Kidney epithelial cell (primary cell): ENCODE measurements at regions not wholly inside any gene's neighbourhood (a gene's known extent, or its start where the extent isn't known, plus 50 kb on each side); places are given as distances from the start of the nearest gene placed in this dataset.

Experiments used
- DNase-seq: peaks from one replicate; pipeline ENCODE4 v3.0.0-alpha.2; 2010; ENCODE audit warnings: low read depth
- H3K27me3 ChIP-seq: 2 replicates; pipeline ENCODE4 v1.6.0; 2011; ENCODE audit warnings: low read length; ENCODE audit not compliant: control insufficient read depth, insufficient read depth
- H3K36me3 ChIP-seq: 2 replicates; pipeline ENCODE4 v1.5.1; 2011; ENCODE audit warnings: low read length; ENCODE audit not compliant: control insufficient read depth, insufficient read depth
- H3K4me3 ChIP-seq: 2 replicates; pipeline ENCODE4 v1.5.1; 2011; ENCODE audit warnings: low read depth, mild to moderate bottlenecking, control low read depth, low read length
- TF ChIP-seq, protein P1 (sequence below): IDR thresholded peaks from 2 replicates; pipeline ENCODE4 v1.5.1; 2011; ENCODE audit warnings: mild to moderate bottlenecking, moderate library complexity, low read length, control low read depth, inconsistent platforms; ENCODE audit not compliant: insufficient read depth, poor library complexity, severe bottlenecking

DNA sequence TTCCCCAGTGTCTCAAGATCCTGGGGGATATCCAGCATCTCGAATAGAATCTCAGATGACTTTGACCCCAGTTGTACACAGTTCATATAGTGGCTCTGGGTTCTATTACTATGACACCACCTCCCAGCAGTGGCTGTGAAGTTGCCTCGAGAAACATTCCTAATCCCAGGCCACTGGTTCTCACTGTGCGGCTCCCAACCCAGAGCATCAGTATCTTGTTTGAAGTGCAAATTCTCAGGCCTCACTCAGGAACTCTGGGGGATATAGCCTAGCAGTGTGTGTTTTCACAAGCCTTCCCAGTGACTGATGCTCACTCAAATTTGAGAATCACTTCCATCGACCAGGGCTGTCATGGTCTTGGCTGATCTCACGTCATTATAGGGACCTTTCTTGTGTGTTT is 69.3 kb upstream of the IGF1 start:
- H3K27me3 ChIP-seq: no peaks in the 10 kb centered on the region
- DNase-seq: no peak
- TF ChIP-seq, protein P1, sequence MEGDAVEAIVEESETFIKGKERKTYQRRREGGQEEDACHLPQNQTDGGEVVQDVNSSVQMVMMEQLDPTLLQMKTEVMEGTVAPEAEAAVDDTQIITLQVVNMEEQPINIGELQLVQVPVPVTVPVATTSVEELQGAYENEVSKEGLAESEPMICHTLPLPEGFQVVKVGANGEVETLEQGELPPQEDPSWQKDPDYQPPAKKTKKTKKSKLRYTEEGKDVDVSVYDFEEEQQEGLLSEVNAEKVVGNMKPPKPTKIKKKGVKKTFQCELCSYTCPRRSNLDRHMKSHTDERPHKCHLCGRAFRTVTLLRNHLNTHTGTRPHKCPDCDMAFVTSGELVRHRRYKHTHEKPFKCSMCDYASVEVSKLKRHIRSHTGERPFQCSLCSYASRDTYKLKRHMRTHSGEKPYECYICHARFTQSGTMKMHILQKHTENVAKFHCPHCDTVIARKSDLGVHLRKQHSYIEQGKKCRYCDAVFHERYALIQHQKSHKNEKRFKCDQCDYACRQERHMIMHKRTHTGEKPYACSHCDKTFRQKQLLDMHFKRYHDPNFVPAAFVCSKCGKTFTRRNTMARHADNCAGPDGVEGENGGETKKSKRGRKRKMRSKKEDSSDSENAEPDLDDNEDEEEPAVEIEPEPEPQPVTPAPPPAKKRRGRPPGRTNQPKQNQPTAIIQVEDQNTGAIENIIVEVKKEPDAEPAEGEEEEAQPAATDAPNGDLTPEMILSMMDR: no peak
- no peak overlapping the region for H3K4me3 ChIP-seq
- no peaks in the 10 kb centered on the region for H3K36me3 ChIP-seq

GRCh38 chr12:102548543-102548942 is 68.2 kb upstream of the IGF1 start:
- no peaks in the 10 kb centered on the region for H3K27me3 ChIP-seq
- TF ChIP-seq, protein P1: no peak
- H3K36me3 ChIP-seq: no peaks in the 10 kb centered on the region
- H3K4me3 ChIP-seq: no peak overlapping the region
- DNase-seq: no peak

GRCh38 chr12:102543494-102544485 is 63.4 kb upstream of the IGF1 start:
- no peak overlapping the region for H3K4me3 ChIP-seq

DNA sequence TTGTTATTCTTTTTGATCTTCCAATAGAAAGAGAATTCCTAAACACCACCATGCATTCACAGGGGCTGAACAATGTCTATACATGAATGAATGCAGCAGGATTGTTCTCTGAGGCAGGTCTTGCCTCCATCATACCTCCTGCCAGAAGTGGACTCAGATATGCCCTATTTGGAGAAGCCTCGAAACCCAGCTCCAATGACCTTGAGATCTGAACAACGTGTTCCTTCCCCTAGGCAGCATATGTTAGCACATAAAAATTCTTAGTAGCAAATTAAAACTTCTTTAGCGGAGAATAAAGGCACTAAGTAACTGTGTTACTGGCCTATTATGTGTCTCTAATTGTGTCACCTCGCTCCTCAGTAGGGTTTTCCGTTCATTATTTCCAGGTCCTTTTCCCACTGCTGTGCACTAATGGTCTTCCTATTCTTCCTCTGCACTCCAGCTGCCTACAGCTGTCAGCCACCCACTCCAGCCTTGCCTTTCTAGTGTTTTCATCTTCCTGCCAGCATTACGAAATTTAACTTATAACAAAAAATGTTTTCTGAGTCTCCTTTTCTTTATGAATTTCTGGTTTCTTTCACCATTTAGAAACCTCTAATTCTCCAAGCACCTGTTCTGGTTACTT is 62.6 kb upstream of the IGF1 start:
- H3K27me3 ChIP-seq: no peaks in the 10 kb centered on the region
- no peak for DNase-seq
- TF ChIP-seq, protein P1: no peak

More at GRCh38 chr12:102543494-102544485, 63.4 kb upstream of the IGF1 start:
- no peaks in the 10 kb centered on the region for H3K36me3 ChIP-seq
- no peak for DNase-seq
- H3K27me3 ChIP-seq: no peaks in the 10 kb centered on the region
- TF ChIP-seq, protein P1: peak; percentile 9

DNA sequence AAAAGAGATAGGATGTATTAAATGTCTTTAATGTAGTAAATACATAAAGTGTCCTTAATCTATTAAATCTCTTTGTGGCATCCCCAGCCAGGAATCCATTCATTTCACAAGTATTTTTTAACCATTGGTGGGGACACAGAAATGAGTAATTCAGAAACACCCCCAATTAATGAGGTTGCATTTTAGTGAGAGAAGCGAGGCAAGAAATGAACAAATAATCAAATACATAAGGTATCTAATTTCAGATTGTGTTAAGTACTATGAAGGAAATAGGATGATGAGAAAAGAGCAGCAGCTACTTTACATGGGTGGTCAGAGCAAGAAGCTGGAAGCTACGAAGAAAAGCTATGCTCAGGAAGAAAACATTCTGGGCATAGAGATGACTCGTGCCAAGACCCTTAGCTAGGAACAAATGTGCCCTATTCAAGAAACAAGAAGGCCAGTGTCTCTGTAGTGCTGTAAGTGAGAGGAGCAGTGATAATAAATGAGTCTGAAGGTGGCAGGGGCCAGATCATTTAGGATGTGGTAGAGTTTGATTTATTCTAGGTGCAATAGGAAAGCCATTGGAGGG is 60.5 kb upstream of the IGF1 start:
- TF ChIP-seq, protein P1: no peak
- H3K27me3 ChIP-seq: no peaks in the 10 kb centered on the region

More for the DNA sequence above, 62.6 kb upstream of the IGF1 start:
- Histone ChIP-seq H3K4me3 (no peak overlapping the region), H3K36me3 (no peaks in the 10 kb centered on the region)

More for the DNA sequence above, 60.5 kb upstream of the IGF1 start:
- DNase-seq: no peak
- Histone ChIP-seq H3K4me3 (no peak overlapping the region), H3K36me3 (no peaks in the 10 kb centered on the region)
